ENCODE measurements at regions not wholly inside any gene's neighbourhood (a gene's known extent, or its start where the extent isn't known, plus 50 kb on each side); places are given as distances from the start of the nearest gene placed in this dataset.

GRCh38 chr4:184895012-184895695 is 69.4 kb upstream of the ACSL1 start:
- no peak for TF ChIP-seq POLR2A (IDR thresholded peaks at IDR 0.05)
- TF ChIP-seq CTCF (IDR thresholded peaks at IDR 0.05), result no peak
